AG10803 (cell line): ENCODE measurements at regions not wholly inside any gene's neighbourhood (a gene's known extent, or its start where the extent isn't known, plus 50 kb on each side); places are given as distances from the start of the nearest gene placed in this dataset.

Experiments
- DNase-seq: peaks from one replicate; pipeline ENCODE4 v3.0.0; 2010; ENCODE audit warnings: low read depth
- H3K4me3 ChIP-seq: 2 replicates; pipeline ENCODE4 v1.5.1; 2011; ENCODE audit warnings: mild to moderate bottlenecking, low read length, control low read depth
- TF ChIP-seq, protein P1 (sequence below): conservative IDR thresholded peaks from 2 replicates; pipeline ENCODE4 v1.5.1; 2011; ENCODE audit warnings: mild to moderate bottlenecking, low read length, control low read depth, inconsistent platforms

DNA sequence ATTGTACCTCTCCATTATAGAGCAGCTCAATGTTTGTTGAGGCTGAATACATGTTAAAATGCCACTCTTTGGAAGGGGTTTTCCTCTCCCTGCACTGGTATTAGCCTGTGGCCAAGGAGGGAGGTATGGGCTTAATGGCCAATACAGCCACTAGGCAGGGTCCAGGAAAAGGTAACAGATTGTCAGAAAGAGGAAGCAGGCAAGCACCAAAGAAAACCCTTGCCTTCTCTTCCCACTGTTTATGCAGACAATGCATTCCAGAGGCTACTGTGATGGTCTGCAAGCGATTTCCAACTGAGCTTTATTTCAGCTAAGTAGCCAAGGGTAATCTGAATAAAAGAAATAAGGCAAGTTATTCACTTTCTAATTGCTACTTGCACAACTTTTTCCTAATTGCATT is 95.3 kb upstream of the SLC27A6 start:
- TF ChIP-seq, protein P1, sequence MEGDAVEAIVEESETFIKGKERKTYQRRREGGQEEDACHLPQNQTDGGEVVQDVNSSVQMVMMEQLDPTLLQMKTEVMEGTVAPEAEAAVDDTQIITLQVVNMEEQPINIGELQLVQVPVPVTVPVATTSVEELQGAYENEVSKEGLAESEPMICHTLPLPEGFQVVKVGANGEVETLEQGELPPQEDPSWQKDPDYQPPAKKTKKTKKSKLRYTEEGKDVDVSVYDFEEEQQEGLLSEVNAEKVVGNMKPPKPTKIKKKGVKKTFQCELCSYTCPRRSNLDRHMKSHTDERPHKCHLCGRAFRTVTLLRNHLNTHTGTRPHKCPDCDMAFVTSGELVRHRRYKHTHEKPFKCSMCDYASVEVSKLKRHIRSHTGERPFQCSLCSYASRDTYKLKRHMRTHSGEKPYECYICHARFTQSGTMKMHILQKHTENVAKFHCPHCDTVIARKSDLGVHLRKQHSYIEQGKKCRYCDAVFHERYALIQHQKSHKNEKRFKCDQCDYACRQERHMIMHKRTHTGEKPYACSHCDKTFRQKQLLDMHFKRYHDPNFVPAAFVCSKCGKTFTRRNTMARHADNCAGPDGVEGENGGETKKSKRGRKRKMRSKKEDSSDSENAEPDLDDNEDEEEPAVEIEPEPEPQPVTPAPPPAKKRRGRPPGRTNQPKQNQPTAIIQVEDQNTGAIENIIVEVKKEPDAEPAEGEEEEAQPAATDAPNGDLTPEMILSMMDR, result no peak
- no peak for DNase-seq
- H3K4me3 ChIP-seq, result no peak overlapping the region

DNA sequence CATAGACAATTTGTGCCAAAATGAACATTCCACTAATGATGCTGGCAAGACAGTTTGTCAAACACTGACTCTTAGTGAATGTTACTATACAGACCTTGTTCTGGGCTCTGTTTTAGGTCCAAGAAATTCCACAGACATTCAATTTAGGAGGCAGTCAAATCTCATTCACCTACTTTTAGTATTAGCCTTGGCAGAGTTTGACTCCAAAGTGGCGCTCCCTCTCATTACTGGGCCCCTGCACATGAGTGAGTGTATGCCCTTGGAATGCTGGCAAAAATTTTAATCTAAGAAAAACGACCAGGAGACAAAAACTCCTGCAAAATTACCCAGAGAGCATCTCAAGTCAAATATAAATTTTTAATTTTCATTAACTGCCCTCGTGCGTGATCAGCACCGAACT is 94.9 kb upstream of the SLC27A6 start:
- TF ChIP-seq, protein P1, result no peak

DNA sequence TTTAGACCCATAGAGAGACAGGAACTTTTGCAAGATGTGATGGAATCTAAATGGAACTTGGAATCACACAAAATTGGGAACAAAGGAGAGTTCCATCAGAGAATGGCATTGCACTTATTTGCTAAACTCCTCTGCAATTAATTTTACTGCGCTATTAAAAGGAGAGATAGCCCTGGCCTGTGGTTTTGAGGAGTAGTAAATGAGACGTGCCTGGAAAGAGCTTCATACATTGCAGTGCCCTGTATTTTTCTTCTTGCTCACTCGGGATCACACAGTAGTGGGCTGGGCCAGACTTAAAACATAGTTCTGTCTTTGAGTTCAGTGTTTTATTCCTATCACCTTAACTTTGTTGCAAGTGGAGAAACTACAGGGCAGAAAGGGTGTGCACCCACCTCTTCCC is 94.4 kb upstream of the SLC27A6 start:
- TF ChIP-seq, protein P1, result no peak
- no peak for DNase-seq
- H3K4me3 ChIP-seq, result no peak overlapping the region

More for the DNA sequence above, 94.9 kb upstream of the SLC27A6 start:
- H3K4me3 ChIP-seq, result no peak overlapping the region
- no peak for DNase-seq

DNA sequence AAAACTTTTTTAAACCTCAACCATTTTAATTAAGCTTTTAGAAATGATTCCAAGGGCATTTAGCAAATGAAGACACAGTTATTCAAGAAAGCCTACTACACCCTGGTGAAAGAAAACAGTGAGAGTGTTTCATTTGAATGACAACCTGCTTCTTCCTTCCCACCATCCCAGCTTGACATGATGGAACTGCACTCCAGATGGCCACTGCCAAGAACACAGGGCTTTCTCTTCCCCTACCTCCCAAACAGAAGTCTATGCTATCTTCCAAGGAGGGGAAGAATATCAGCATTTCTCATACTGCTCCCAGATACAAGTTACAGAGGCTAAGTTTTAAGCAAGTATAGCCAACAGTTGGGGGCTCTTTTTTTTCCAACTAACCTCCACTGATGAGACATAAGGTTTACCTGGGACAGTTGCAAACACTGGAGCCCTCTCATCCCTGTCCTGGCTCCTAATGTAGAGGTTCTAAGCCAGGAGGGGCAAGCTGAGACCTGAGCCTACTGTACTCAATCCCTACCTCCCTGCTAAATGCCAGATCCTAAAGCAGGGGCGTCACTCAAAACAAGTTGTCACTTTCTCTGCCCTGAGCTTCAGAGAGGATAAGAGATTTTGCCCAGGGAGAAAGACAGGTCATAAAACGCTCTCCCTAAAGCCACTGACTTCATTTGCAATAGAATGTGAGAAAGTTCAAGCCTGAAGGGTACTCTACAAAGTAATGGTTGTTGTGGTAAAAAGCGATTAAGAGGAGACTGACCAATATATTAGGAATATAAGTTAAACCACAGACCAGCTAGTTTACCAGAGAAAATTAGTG is 88.5 kb upstream of the SLC27A6 start:
- no peak for DNase-seq
- TF ChIP-seq, protein P1, result no peak
- H3K4me3 ChIP-seq, result no peak overlapping the region

DNA sequence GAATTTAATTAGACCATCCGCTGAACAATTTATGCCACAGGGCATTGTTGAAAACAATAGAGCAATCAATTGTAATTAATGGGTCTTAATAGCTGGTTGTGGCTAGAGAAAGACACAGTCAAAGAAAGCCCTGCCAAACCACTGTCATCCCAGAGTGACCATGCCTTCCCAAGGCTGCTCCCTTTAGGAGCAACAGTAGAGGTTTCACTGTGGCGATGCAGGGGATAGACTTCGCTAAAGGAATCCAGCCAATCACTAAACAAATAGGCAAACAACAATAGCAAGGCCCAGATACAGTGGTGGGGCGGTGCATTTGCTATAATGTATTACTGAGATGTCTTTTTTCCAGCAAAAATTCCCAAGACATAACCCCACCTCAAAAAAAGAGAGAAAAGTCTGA is 87.8 kb upstream of the SLC27A6 start:
- TF ChIP-seq, protein P1, result no peak
- H3K4me3 ChIP-seq, result no peak overlapping the region
- no peak for DNase-seq

DNA sequence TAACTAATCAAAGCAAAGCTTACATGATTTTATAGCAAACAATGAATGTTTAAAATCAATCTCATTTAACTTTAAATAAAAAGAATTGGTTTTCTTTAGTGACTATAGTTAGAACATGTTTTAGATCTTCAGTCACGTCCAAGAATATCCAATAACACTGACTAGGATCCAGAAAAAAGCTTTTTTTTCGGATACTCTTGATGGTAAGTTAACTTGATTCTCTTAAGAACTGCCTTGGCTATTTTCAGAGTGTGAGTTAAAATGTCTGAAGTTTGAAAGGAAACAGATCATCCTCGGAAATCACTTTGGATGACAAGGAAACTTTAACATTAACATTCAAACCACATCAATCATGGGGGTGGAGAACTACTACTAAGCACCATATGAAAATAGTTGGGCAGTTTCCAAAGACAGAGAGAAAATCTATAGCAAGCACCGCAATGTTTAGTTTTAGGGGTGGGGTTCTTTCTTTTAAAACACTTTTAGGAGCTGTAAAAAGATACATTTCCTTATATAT is 83.7 kb upstream of the SLC27A6 start:
- no peak overlapping the region for H3K4me3 ChIP-seq
- TF ChIP-seq, protein P1, result no peak
- DNase-seq, result no peak

DNA sequence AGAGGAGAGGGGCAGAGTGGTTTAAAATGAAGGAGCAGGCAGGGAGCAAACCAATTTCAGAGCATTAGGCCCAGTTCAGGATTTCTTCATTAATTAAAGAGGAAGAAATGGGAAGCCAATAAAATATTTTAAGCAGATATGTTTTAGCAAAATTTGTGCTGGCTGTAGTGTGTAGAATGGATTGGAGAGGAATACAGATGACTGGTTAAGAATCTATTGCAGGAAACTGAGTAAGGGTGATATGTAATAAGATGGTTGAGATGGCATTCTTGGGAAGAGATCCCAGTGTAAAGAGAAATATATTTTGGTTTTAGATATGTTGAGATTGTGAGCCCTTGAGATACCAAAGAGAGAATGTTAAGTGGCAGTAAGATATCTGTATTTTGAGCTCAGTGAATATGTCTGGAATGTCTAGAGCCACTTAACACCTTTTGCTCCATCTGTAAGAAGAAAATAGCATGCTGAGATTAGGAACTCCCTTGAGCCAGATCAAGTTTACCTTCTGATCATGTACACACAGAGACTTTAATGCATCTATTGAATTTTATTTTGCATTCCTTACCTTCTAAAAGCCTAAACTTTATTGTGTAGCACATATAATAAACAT is 79.5 kb upstream of the SLC27A6 start:
- H3K4me3 ChIP-seq, result no peak overlapping the region
- TF ChIP-seq, protein P1, result no peak
- DNase-seq, result no peak
